GM12878 (cell line): ENCODE measurements at regions not wholly inside any gene's neighbourhood (a gene's known extent, or its start where the extent isn't known, plus 50 kb on each side); places are given as distances from the start of the nearest gene placed in this dataset.

Experiments used
- CBFB ChIP-seq: IDR thresholded peaks from 2 replicates; pipeline ENCODE4 v1.6.1; 2016; ENCODE audit warnings: antibody characterized with exemption, low read depth
- KAT2A ChIP-seq: conservative IDR thresholded peaks from 2 replicates; pipeline ENCODE4 v1.6.1; 2011; ENCODE audit warnings: low read depth, low read length; ENCODE audit not compliant: control insufficient read depth
- NRF1 ChIP-seq: conservative IDR thresholded peaks from 2 replicates; pipeline ENCODE4 v1.6.1; 2011; ENCODE audit warnings: mild to moderate bottlenecking, low read depth, low read length, improper control_type of control experiment
- TF ChIP-seq, protein P1 (sequence below): IDR thresholded peaks from 2 replicates; pipeline ENCODE4 v1.6.1; 2012; ENCODE audit warnings: mild to moderate bottlenecking, low read depth, low read length
- TF ChIP-seq, protein P2 (sequence below): IDR thresholded peaks from 2 replicates; pipeline ENCODE4 v1.6.1; 2012; ENCODE audit warnings: improper control_type of control experiment, low read depth, low read length; ENCODE audit not compliant: insufficient replicate concordance

DNA sequence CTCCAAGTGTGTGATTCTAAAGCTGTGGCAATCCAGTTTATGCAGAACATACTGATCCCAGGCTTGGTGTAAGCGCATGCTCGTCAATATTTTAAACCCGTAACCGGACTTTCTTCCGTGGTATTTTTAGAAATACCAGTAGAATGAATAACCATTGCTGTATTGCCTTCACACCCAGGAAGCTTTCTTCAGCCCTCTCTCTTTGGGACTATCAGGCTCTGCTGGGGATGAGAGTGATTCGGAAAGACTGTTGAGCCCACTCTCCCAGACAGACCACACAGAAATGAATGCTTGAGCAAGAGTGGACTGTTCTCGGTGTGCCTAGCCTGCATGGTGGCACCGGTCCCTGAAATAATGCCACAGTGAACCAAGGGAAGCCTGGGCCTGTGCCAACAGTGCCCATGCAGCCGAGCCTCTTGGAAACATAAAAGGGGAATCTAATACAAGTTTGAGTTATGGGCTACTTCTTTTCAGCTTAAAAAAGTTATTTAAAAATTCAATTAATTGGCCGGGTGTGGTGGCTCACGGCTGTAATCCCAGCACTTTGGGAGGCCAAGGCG, 89.9 kb upstream of the ELAC2 start:
- TF ChIP-seq KAT2A, result no peak
- no peak for TF ChIP-seq CBFB
- TF ChIP-seq, protein P1, sequence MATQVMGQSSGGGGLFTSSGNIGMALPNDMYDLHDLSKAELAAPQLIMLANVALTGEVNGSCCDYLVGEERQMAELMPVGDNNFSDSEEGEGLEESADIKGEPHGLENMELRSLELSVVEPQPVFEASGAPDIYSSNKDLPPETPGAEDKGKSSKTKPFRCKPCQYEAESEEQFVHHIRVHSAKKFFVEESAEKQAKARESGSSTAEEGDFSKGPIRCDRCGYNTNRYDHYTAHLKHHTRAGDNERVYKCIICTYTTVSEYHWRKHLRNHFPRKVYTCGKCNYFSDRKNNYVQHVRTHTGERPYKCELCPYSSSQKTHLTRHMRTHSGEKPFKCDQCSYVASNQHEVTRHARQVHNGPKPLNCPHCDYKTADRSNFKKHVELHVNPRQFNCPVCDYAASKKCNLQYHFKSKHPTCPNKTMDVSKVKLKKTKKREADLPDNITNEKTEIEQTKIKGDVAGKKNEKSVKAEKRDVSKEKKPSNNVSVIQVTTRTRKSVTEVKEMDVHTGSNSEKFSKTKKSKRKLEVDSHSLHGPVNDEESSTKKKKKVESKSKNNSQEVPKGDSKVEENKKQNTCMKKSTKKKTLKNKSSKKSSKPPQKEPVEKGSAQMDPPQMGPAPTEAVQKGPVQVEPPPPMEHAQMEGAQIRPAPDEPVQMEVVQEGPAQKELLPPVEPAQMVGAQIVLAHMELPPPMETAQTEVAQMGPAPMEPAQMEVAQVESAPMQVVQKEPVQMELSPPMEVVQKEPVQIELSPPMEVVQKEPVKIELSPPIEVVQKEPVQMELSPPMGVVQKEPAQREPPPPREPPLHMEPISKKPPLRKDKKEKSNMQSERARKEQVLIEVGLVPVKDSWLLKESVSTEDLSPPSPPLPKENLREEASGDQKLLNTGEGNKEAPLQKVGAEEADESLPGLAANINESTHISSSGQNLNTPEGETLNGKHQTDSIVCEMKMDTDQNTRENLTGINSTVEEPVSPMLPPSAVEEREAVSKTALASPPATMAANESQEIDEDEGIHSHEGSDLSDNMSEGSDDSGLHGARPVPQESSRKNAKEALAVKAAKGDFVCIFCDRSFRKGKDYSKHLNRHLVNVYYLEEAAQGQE, result no peak
- TF ChIP-seq, protein P2, sequence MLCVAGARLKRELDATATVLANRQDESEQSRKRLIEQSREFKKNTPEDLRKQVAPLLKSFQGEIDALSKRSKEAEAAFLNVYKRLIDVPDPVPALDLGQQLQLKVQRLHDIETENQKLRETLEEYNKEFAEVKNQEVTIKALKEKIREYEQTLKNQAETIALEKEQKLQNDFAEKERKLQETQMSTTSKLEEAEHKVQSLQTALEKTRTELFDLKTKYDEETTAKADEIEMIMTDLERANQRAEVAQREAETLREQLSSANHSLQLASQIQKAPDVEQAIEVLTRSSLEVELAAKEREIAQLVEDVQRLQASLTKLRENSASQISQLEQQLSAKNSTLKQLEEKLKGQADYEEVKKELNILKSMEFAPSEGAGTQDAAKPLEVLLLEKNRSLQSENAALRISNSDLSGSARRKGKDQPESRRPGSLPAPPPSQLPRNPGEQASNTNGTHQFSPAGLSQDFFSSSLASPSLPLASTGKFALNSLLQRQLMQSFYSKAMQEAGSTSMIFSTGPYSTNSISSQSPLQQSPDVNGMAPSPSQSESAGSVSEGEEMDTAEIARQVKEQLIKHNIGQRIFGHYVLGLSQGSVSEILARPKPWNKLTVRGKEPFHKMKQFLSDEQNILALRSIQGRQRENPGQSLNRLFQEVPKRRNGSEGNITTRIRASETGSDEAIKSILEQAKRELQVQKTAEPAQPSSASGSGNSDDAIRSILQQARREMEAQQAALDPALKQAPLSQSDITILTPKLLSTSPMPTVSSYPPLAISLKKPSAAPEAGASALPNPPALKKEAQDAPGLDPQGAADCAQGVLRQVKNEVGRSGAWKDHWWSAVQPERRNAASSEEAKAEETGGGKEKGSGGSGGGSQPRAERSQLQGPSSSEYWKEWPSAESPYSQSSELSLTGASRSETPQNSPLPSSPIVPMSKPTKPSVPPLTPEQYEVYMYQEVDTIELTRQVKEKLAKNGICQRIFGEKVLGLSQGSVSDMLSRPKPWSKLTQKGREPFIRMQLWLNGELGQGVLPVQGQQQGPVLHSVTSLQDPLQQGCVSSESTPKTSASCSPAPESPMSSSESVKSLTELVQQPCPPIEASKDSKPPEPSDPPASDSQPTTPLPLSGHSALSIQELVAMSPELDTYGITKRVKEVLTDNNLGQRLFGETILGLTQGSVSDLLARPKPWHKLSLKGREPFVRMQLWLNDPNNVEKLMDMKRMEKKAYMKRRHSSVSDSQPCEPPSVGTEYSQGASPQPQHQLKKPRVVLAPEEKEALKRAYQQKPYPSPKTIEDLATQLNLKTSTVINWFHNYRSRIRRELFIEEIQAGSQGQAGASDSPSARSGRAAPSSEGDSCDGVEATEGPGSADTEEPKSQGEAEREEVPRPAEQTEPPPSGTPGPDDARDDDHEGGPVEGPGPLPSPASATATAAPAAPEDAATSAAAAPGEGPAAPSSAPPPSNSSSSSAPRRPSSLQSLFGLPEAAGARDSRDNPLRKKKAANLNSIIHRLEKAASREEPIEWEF, result no peak
- no peak for TF ChIP-seq NRF1
